Esophagus squamous epithelium (tissue), 5 donors: ENCODE measurements at regions not wholly inside any gene's neighbourhood (a gene's known extent, or its start where the extent isn't known, plus 50 kb on each side); places are given as distances from the start of the nearest gene placed in this dataset.

Source experiments
- DNase-seq: peaks from one replicate; lab custom pipeline; 2025; lab: John Stamatoyannopoulos, UW
- H3K27ac ChIP-seq, 4 donors: fragments of 200-600 bp; sonication (generic); one replicate each; pipeline ENCODE4 v1.5.1; 2016 to 2019; ENCODE audit warnings: mild to moderate bottlenecking in 1 of 4
- H3K27me3 ChIP-seq, 4 donors: fragments of 200-600 bp; sonication (generic); 1 replicate in 3 of 4; 2 replicates in 1 of 4; pipeline versions ENCODE4 v1.5.1 to v1.6.0; 2017 to 2021; ENCODE audit warnings: antibody characterized with exemption in 1 of 4
- H3K36me3 ChIP-seq, 3 donors: fragments of 200-600 bp; sonication (generic); one replicate each; pipeline ENCODE4 v1.5.1; 2016 to 2019
- H3K4me1 ChIP-seq, 3 donors: fragments of 200-600 bp; sonication (generic); one replicate each; pipeline ENCODE4 v1.5.1; 2017 to 2019
- H3K4me3 ChIP-seq, 4 donors: fragments of 200-600 bp; sonication (generic); 1 replicate in 3 of 4; 2 replicates in 1 of 4; pipeline ENCODE4 v1.5.1; 2016 to 2019; ENCODE audit warnings: mild to moderate bottlenecking in 2 of 4, moderate library complexity in 1 of 4
- H3K9me3 ChIP-seq, 3 donors: fragments of 200-600 bp; sonication (generic); one replicate each; pipeline ENCODE4 v1.5.1; 2016 to 2019
- CTCF ChIP-seq, 6 experiments: fragments of 450-650 bp in 4 of 6; fragments of 200-600 bp in 2 of 6; sonication (generic) in 2 of 6; IDR thresholded peaks; one replicate each; pipeline ENCODE4 v1.5.1; 2016 to 2019; ENCODE audit warnings: antibody characterized with exemption in 6 of 6, mild to moderate bottlenecking in 4 of 6, moderate library complexity in 4 of 6
- POLR2A ChIP-seq, 4 donors: fragments of 450-650 bp; IDR thresholded peaks; one replicate each; pipeline ENCODE4 v1.6.1; 2017; ENCODE audit warnings: antibody characterized with exemption in 4 of 4, mild to moderate bottlenecking in 4 of 4, moderate library complexity in 3 of 4
- WGBS, 2 donors: methylation state at CpG; one replicate each; pipeline ENCODE4 v1.1.5; 2018; 5-methylcytosine and 5-hydroxymethylcytosine counted together
- intact Hi-C: fragments of 100-400 bp; cut with DNase I; formaldehyde crosslinking; loops from one replicate; pipeline ENCODE4 v1.15.0; 2022
- donor health status: DM: yes; HTN: yes; CAD: no.

- DNase-seq = no peak
- no peaks in the 10 kb centered on the region for H3K9me3 ChIP-seq
- H3K27me3 ChIP-seq = no peaks in the 10 kb centered on the region
- WGBS, 2 donors = 20 to 86% methylated on average over 1 of the region's 1 CpG
- intact Hi-C loops = no loop called here
- H3K4me3 ChIP-seq = no peak overlapping the region
- no peaks in the 10 kb centered on the region for H3K4me1 ChIP-seq
- no peak overlapping the region for H3K27ac ChIP-seq
- H3K36me3 ChIP-seq = no peaks in the 10 kb centered on the region
- TF ChIP-seq CTCF (IDR thresholded peaks at IDR 0.05) = no peak
- TF ChIP-seq POLR2A (IDR thresholded peaks at IDR 0.05) = no peak
Observed at GRCh38 chr16:6602405-6602804, 730.2 kb upstream of the RBFOX1 start.

GRCh38 chr16:6600167-6600566, 732.5 kb upstream of the RBFOX1 start:
- DNase-seq = no peak
- WGBS, 2 donors = 27 to 46% methylated on average over 6 of the region's 6 CpGs

GRCh38 chr16:6593799-6594198, 738.8 kb upstream of the RBFOX1 start:
- Histone ChIP-seq H3K27ac (no peak overlapping the region), H3K4me3 (no peak overlapping the region), H3K36me3 (no peaks in the 10 kb centered on the region), H3K4me1 (no peaks in the 10 kb centered on the region), H3K27me3 (no peaks in the 10 kb centered on the region), H3K9me3 (no peaks in the 10 kb centered on the region)
- intact Hi-C loops = no loop called here
- TF ChIP-seq CTCF (IDR thresholded peaks at IDR 0.05) (no peak), POLR2A (IDR thresholded peaks at IDR 0.05) (no peak)
- DNase-seq = no peak
- 57 to 67% methylated on average over 5 of the region's 5 CpGs for WGBS, 2 donors

More at GRCh38 chr16:6600167-6600566, 732.5 kb upstream of the RBFOX1 start:
- Histone ChIP-seq H3K4me3 (no peak overlapping the region), H3K36me3 (no peaks in the 10 kb centered on the region), H3K27me3 (no peaks in the 10 kb centered on the region), H3K9me3 (no peaks in the 10 kb centered on the region), H3K4me1 (no peaks in the 10 kb centered on the region), H3K27ac (no peak overlapping the region)
- intact Hi-C loops = no loop called here
- TF ChIP-seq CTCF (IDR thresholded peaks at IDR 0.05) = no peak
- no peak for TF ChIP-seq POLR2A (IDR thresholded peaks at IDR 0.05)

- no peak for DNase-seq
- H3K9me3 ChIP-seq = no peaks in the 10 kb centered on the region
- H3K4me3 ChIP-seq = no peak overlapping the region
- no peaks in the 10 kb centered on the region for H3K36me3 ChIP-seq
- WGBS, 2 donors = 60 to 62% methylated on average over 3 of the region's 3 CpGs
- no peaks in the 10 kb centered on the region for H3K27me3 ChIP-seq
- no peaks in the 10 kb centered on the region for H3K4me1 ChIP-seq
- no peak overlapping the region for H3K27ac ChIP-seq
- TF ChIP-seq CTCF (IDR thresholded peaks at IDR 0.05) = no peak
- no peak for TF ChIP-seq POLR2A (IDR thresholded peaks at IDR 0.05)
- intact Hi-C loops = no loop called here
Observed at GRCh38 chr16:6576606-6577005, 756.0 kb upstream of the RBFOX1 start.

- H3K36me3 ChIP-seq = no peaks in the 10 kb centered on the region
- H3K27me3 ChIP-seq = no peaks in the 10 kb centered on the region
- 74 to 78% methylated on average over 10 of the region's 10 CpGs for WGBS, 2 donors
- H3K4me3 ChIP-seq = no peak overlapping the region
- no peak overlapping the region for H3K27ac ChIP-seq
- intact Hi-C loops = no loop called here
- H3K9me3 ChIP-seq = no peaks in the 10 kb centered on the region
- no peak for DNase-seq
- TF ChIP-seq POLR2A (IDR thresholded peaks at IDR 0.05) (no peak), CTCF (IDR thresholded peaks at IDR 0.05) (no peak)
- no peaks in the 10 kb centered on the region for H3K4me1 ChIP-seq
Observed at GRCh38 chr16:6576113-6576512, 756.5 kb upstream of the RBFOX1 start.
